SK-N-SH (cell line): ENCODE measurements at regions not wholly inside any gene's neighbourhood (a gene's known extent, or its start where the extent isn't known, plus 50 kb on each side); places are given as distances from the start of the nearest gene placed in this dataset.

Source experiments
- CTCF ChIA-PET: fragments of 300-600, 350-600 bp; formaldehyde crosslinking; extraction: SDS; loops from one replicate; lab custom pipeline; 2021; lab: Yijun Ruan, JAX
- POLR2A ChIA-PET: fragments of 350-600 bp; sonication (Branson Sonifier 250); formaldehyde crosslinking; extraction: SDS; loops from one replicate; lab custom pipeline; 2020; ENCODE audit warnings: antibody characterized with exemption, inconsistent platforms; lab: Yijun Ruan, JAX
- DNase-seq: peaks from one replicate; pipeline ENCODE4 v3.0.0; 2012
- H2AFZ ChIP-seq: fragments of 200-600 bp; sonication (generic); 2 replicates; pipeline ENCODE4 v1.8.1; 2016; ENCODE audit warnings: antibody characterized with exemption, mild to moderate bottlenecking, low read depth
- H3F3A ChIP-seq: fragments of 200-600 bp; sonication (generic); replicated peaks from 2 replicates; pipeline ENCODE3; 2016; ENCODE audit warnings: antibody characterized with exemption, mild to moderate bottlenecking; ENCODE audit not compliant: insufficient read depth
- H3K27ac ChIP-seq, 2 experiments: fragments of 200-500 bp in 1 of 2; fragments of 200-600 bp in 1 of 2; sonication (Bioruptor generic) in 1 of 2; sonication (generic), shearing (Covaris generic) in 1 of 2; 2 replicates each; pipeline versions ENCODE4 v1.5.1 to v1.6.1; 2014 to 2016; ENCODE audit warnings: low read depth in 2 of 2, inconsistent platforms in 1 of 2, low read length in 1 of 2, mild to moderate bottlenecking in 1 of 2, mixed read lengths in 1 of 2
- H3K27me3 ChIP-seq: fragments of 200-600 bp; sonication (generic), shearing (Covaris generic); 2 replicates; pipeline ENCODE4 v1.6.1; 2016; ENCODE audit warnings: mixed run types; ENCODE audit not compliant: insufficient read depth
- H3K36me3 ChIP-seq, 2 experiments: fragments of 200-500 bp in 1 of 2; fragments of 200-600 bp in 1 of 2; sonication (Bioruptor generic) in 1 of 2; sonication (generic) in 1 of 2; replicated peaks in 1 of 2; 2 replicates each; pipeline versions ENCODE3 to v1.5.1; 2014 to 2016; ENCODE audit warnings: low read length in 1 of 2, mild to moderate bottlenecking in 1 of 2; ENCODE audit not compliant: insufficient read depth in 2 of 2, control insufficient read depth in 1 of 2
- H3K4me1 ChIP-seq, 2 experiments: fragments of 200-500 bp in 1 of 2; fragments of 200-600 bp in 1 of 2; sonication (Bioruptor generic) in 1 of 2; sonication (generic), shearing (Covaris generic) in 1 of 2; 2 replicates each; pipeline versions ENCODE4 v1.5.1 to v1.6.1; 2014 to 2016; ENCODE audit warnings: low read depth in 1 of 2, low read length in 1 of 2, mixed run types in 1 of 2; ENCODE audit not compliant: insufficient read depth in 2 of 2, control insufficient read depth in 1 of 2
- H3K4me2 ChIP-seq: fragments of 200-600 bp; sonication (generic), shearing (Covaris generic); 2 replicates; pipeline ENCODE4 v1.6.1; 2017; ENCODE audit warnings: mixed run types
- H3K4me3 ChIP-seq, 2 experiments: fragments of 200-500 bp in 1 of 2; fragments of 200-600 bp in 1 of 2; sonication (Bioruptor generic) in 1 of 2; sonication (generic), shearing (Covaris generic) in 1 of 2; 2 replicates each; pipeline versions ENCODE4 v1.5.1 to v1.8.1; 2014 to 2016; ENCODE audit warnings: low read depth in 2 of 2, inconsistent platforms in 1 of 2, low read length in 1 of 2, mild to moderate bottlenecking in 1 of 2, mixed read lengths in 1 of 2, moderate library complexity in 1 of 2
- H3K79me2 ChIP-seq: fragments of 200-600 bp; sonication (generic); 2 replicates; pipeline ENCODE4 v1.8.1; 2017; ENCODE audit warnings: mild to moderate bottlenecking; ENCODE audit not compliant: insufficient read depth
- H3K9ac ChIP-seq: fragments of 200-600 bp; sonication (generic); 2 replicates; pipeline ENCODE4 v1.6.1; 2017; ENCODE audit warnings: mixed run types
- H3K9me2 ChIP-seq: fragments of 200-600 bp; sonication (generic); 2 replicates; pipeline ENCODE4 v1.6.1; 2017; ENCODE audit warnings: mixed run types
- H3K9me3 ChIP-seq: fragments of 200-600 bp; sonication (generic); 2 replicates; pipeline ENCODE4 v1.6.1; 2017; ENCODE audit warnings: mixed run types, mild to moderate bottlenecking, moderate library complexity
- H4K20me1 ChIP-seq: fragments of 200-600 bp; sonication (generic); 2 replicates; pipeline ENCODE4 v1.6.1; 2017; ENCODE audit warnings: mild to moderate bottlenecking, mixed run types; ENCODE audit not compliant: insufficient read depth
- FOXJ3 ChIP-seq: sonication (generic); formaldehyde crosslinking; IDR thresholded peaks from 2 replicates; pipeline ENCODE4 v1.5.1; 2020; ENCODE audit warnings: mild to moderate bottlenecking, missing genetic modification reagents
- FOXM1 ChIP-seq: IDR thresholded peaks from 2 replicates; pipeline ENCODE4 v1.4.0; 2012; ENCODE audit warnings: low read depth, mild to moderate bottlenecking
- GABPA ChIP-seq: IDR thresholded peaks from 2 replicates; pipeline ENCODE4 v1.4.0; 2012; ENCODE audit warnings: low read depth, mild to moderate bottlenecking
- NFIC ChIP-seq: IDR thresholded peaks from 2 replicates; pipeline ENCODE4 v1.4.0; 2012; ENCODE audit warnings: borderline replicate concordance
- USF1 ChIP-seq: IDR thresholded peaks from 2 replicates; pipeline ENCODE4 v1.4.0; 2012; ENCODE audit warnings: low read depth, borderline replicate concordance
- USF2 ChIP-seq: fragments of 150-350 bp; IDR thresholded peaks from 2 replicates; pipeline ENCODE4 v1.6.1; 2017; ENCODE audit warnings: antibody characterized with exemption, low read length, low read depth, borderline replicate concordance
- ZBTB33 ChIP-seq: IDR thresholded peaks from 2 replicates; pipeline ENCODE4 v1.4.0; 2012; ENCODE audit warnings: low read depth, borderline replicate concordance
- WGBS: methylation state at CpG from one replicate; pipeline ENCODE4 v1.1.6; 2017; ENCODE audit warnings: low lambda C conversion rate; 5-methylcytosine and 5-hydroxymethylcytosine counted together

- no peak for TF ChIP-seq ZBTB33
- TF ChIP-seq FOXJ3 (CRISPR knock-in tag) = no peak
- TF ChIP-seq FOXM1 = no peak
- no peak for TF ChIP-seq USF2
- TF ChIP-seq USF1 = no peak
Observed at GRCh38 chr5:1987471-1987870, 104.7 kb upstream of the IRX4 start (continued).

GRCh38 chr5:1985781-1986180, 103.1 kb upstream of the IRX4 start:
- Histone ChIP-seq H3K9ac (no peak overlapping the region), H2AFZ (no peak overlapping the region), H3F3A (no peaks in the 10 kb centered on the region), H3K36me3 (no peaks in the 10 kb centered on the region), H3K4me1 (no peaks in the 10 kb centered on the region), H3K79me2 (no peaks in the 10 kb centered on the region), H3K4me2 (no peak overlapping the region), H3K27me3 (peaks cover 8% of the 10 kb centered on the region; the same call in 1 of the 2 replicates), H4K20me1 (no peaks in the 10 kb centered on the region), H3K27ac (no peak overlapping the region), H3K4me3 (no peak overlapping the region), H3K9me3 (no peaks in the 10 kb centered on the region), H3K9me2 (no peaks in the 10 kb centered on the region)
- CTCF ChIA-PET = interaction anchor here (0.9 kb wide), 1 partner anchor 222 kb away, joined by 3 read pairs; no protein-coding TSS in a partner anchor
- POLR2A ChIA-PET = no interaction called here
- whole genome bisulfite sequencing = 2% methylated on average over 9 of the region's 9 CpGs
- no peak for TF ChIP-seq ZBTB33
- no peak for TF ChIP-seq NFIC
- TF ChIP-seq GABPA = no peak
- no peak for DNase-seq
